ENCODE measurements at regions not wholly inside any gene's neighbourhood (a gene's known extent, or its start where the extent isn't known, plus 50 kb on each side); places are given as distances from the start of the nearest gene placed in this dataset.

DNA sequence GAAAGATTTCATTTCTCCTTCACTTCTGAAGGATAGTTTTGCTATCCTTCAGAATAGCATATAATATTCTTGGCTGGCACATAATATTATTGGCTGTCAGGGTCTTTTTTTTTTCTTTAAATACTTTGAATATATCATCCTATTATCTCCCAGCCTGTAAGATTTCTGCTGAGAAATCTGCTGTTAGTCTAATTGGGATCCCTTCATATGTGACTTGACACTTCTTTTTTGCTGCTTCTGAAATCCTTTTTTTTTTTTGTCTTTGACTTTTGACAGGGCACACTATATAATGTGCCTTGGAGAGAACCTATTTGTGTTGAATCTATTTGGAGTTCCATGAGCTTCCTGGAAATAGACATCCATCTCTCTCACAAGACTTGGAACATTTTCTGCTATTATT lies 136.9 kb upstream of the UBL3 start (continued):
- TF ChIP-seq FOSL2 (IDR thresholded peaks at IDR 0.05; ENCODE audit: borderline replicate concordance, low read depth) (no peak), GABPA (IDR thresholded peaks at IDR 0.05; ENCODE audit: low read depth) (no peak), NFIC (IDR thresholded peaks at IDR 0.05; ENCODE audit: borderline replicate concordance) (no peak)
- TF ChIP-seq, protein P1, sequence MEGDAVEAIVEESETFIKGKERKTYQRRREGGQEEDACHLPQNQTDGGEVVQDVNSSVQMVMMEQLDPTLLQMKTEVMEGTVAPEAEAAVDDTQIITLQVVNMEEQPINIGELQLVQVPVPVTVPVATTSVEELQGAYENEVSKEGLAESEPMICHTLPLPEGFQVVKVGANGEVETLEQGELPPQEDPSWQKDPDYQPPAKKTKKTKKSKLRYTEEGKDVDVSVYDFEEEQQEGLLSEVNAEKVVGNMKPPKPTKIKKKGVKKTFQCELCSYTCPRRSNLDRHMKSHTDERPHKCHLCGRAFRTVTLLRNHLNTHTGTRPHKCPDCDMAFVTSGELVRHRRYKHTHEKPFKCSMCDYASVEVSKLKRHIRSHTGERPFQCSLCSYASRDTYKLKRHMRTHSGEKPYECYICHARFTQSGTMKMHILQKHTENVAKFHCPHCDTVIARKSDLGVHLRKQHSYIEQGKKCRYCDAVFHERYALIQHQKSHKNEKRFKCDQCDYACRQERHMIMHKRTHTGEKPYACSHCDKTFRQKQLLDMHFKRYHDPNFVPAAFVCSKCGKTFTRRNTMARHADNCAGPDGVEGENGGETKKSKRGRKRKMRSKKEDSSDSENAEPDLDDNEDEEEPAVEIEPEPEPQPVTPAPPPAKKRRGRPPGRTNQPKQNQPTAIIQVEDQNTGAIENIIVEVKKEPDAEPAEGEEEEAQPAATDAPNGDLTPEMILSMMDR (IDR thresholded peaks at IDR 0.05), result no peak

DNA sequence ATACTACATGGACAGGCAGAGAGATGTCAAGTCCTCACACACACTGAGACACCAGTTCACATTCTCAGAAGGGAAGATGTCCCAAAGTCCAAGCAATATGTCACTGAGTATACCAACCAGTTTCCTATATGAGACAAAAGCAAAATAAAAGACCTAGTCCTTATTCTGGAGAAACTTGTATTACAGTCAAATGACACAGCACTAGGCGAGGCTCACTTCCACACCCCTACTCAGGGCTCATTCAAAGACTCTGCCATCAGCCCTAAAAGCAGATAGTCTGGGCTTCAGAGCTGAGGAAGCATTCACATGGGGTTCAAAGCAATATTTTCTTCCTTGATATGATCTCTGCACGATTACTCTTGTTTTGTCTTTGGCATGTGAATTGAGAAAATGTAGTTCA lies 129.9 kb upstream of the UBL3 start:
- no peak overlapping the region for H3K4me2 ChIP-seq
- no peak for DNase-seq
- no peaks in the 10 kb centered on the region for H3K36me3 ChIP-seq (replicated peaks in 1 of 2; ENCODE audit: control insufficient read depth in 1 of 2, insufficient read depth in 2 of 2, low read length in 1 of 2)
- ChIA-PET CTCF (interaction anchor here (0.7 to 1.5 kb wide), 2 partner anchors 12 to 132 kb away, joined by 3 to 4 read pairs; no protein-coding TSS in a partner anchor), POLR2A (no interaction called here)
- TF ChIP-seq RCOR1 (IDR thresholded peaks at IDR 0.05; ENCODE audit: low read length) (no peak), FOXM1 (IDR thresholded peaks at IDR 0.05; ENCODE audit: low read depth) (no peak), TCF12 (IDR thresholded peaks at IDR 0.05) (no peak), GABPA (IDR thresholded peaks at IDR 0.05; ENCODE audit: low read depth) (no peak), ELF1 (IDR thresholded peaks at IDR 0.05) (no peak)
- TF ChIP-seq, protein P1 (IDR thresholded peaks at IDR 0.05), result no peak
- TF ChIP-seq, protein P2, sequence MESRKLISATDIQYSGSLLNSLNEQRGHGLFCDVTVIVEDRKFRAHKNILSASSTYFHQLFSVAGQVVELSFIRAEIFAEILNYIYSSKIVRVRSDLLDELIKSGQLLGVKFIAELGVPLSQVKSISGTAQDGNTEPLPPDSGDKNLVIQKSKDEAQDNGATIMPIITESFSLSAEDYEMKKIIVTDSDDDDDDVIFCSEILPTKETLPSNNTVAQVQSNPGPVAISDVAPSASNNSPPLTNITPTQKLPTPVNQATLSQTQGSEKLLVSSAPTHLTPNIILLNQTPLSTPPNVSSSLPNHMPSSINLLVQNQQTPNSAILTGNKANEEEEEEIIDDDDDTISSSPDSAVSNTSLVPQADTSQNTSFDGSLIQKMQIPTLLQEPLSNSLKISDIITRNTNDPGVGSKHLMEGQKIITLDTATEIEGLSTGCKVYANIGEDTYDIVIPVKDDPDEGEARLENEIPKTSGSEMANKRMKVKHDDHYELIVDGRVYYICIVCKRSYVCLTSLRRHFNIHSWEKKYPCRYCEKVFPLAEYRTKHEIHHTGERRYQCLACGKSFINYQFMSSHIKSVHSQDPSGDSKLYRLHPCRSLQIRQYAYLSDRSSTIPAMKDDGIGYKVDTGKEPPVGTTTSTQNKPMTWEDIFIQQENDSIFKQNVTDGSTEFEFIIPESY (IDR thresholded peaks at IDR 0.05; ENCODE audit: borderline replicate concordance, low read depth), result no peak
- TF ChIP-seq, protein P3, sequence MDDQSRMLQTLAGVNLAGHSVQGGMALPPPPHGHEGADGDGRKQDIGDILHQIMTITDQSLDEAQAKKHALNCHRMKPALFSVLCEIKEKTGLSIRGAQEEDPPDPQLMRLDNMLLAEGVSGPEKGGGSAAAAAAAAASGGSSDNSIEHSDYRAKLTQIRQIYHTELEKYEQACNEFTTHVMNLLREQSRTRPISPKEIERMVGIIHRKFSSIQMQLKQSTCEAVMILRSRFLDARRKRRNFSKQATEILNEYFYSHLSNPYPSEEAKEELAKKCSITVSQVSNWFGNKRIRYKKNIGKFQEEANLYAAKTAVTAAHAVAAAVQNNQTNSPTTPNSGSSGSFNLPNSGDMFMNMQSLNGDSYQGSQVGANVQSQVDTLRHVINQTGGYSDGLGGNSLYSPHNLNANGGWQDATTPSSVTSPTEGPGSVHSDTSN (IDR thresholded peaks at IDR 0.05), result no peak
- TF ChIP-seq, protein P4, sequence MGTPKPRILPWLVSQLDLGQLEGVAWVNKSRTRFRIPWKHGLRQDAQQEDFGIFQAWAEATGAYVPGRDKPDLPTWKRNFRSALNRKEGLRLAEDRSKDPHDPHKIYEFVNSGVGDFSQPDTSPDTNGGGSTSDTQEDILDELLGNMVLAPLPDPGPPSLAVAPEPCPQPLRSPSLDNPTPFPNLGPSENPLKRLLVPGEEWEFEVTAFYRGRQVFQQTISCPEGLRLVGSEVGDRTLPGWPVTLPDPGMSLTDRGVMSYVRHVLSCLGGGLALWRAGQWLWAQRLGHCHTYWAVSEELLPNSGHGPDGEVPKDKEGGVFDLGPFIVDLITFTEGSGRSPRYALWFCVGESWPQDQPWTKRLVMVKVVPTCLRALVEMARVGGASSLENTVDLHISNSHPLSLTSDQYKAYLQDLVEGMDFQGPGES (IDR thresholded peaks at IDR 0.05; ENCODE audit: low read depth, low read length), result no peak
- no peaks in the 10 kb centered on the region for H3K4me1 ChIP-seq (ENCODE audit: control insufficient read depth in 1 of 2, insufficient read depth in 2 of 2, low read depth in 1 of 2, low read length in 1 of 2)
- no peak overlapping the region for H2AFZ ChIP-seq (ENCODE audit: low read depth)
- no peak overlapping the region for H3K9ac ChIP-seq
- no peaks in the 10 kb centered on the region for H4K20me1 ChIP-seq (ENCODE audit: insufficient read depth)
- no peaks in the 10 kb centered on the region for H3F3A ChIP-seq (replicated peaks; ENCODE audit: insufficient read depth)
- H3K27ac ChIP-seq (ENCODE audit: low read depth in 2 of 2, low read length in 1 of 2), result no peak overlapping the region
- WGBS (ENCODE audit: low lambda C conversion rate), result 14% methylated on average over 2 of the region's 2 CpGs
- no peaks in the 10 kb centered on the region for H3K9me3 ChIP-seq
- H3K9me2 ChIP-seq, result no peaks in the 10 kb centered on the region
- no peaks in the 10 kb centered on the region for H3K27me3 ChIP-seq (ENCODE audit: insufficient read depth)
- H3K79me2 ChIP-seq (ENCODE audit: insufficient read depth), result no peaks in the 10 kb centered on the region
- H3K4me3 ChIP-seq (ENCODE audit: low read depth in 2 of 2, low read length in 1 of 2), result no peak overlapping the region

All from SK-N-SH (cell line).